ENCODE measurements at regions not wholly inside any gene's neighbourhood (a gene's known extent, or its start where the extent isn't known, plus 50 kb on each side); places are given as distances from the start of the nearest gene placed in this dataset.

- BruUV-seq (replicated peaks) = no TSS peak
- no peak for TF ChIP-seq E4F1 (IDR thresholded peaks at IDR 0.05; ENCODE audit: borderline replicate concordance, partially characterized antibody)
- no peak for TF ChIP-seq ESRRA (IDR thresholded peaks at IDR 0.05; ENCODE audit: low read length)
- TF ChIP-seq ZSCAN29 (IDR thresholded peaks at IDR 0.05) = no peak
- WGBS (ENCODE audit: insufficient coverage, insufficient replicate concordance, low lambda C conversion rate, missing lambda C conversion rate) = 31% methylated on average over 6 of the region's 6 CpGs
These were observed 1189.5 kb downstream of the GATA3 start for GRCh38 chr10:9243941-9244411.

GRCh38 chr10:9244864-9245263 lies 1190.4 kb downstream of the GATA3 start:
- ChIA-PET RAD21 (ENCODE audit: unreplicated experiment) (no interaction called here), CTCF (no interaction called here), POLR2A (no interaction called here), SMC1A (ENCODE audit: uncharacterized antibody, unreplicated experiment) (no interaction called here)
- no peaks in the 10 kb centered on the region for H3K79me2 ChIP-seq (ENCODE audit: control insufficient read depth, insufficient read depth, low read length)
- no peaks in the 10 kb centered on the region for H4K20me1 ChIP-seq (ENCODE audit: control insufficient read depth, insufficient read depth)
- H3K4me2 ChIP-seq (ENCODE audit: control insufficient read depth, insufficient read depth) = no peak overlapping the region
- no peak overlapping the region for H3K27ac ChIP-seq (ENCODE audit: control insufficient read depth, insufficient read depth)
- H3K4me1 ChIP-seq (ENCODE audit: control insufficient read depth, insufficient read depth, low read length) = no peaks in the 10 kb centered on the region
- H3K4me3 ChIP-seq = no peak overlapping the region
- no peak for DNase-seq (ENCODE audit: low read depth, low spot score)
- no peak overlapping the region for H3K9ac ChIP-seq (ENCODE audit: control insufficient read depth, insufficient read depth, low read length)
- FAIRE-seq = no peak
- in situ Hi-C loops (cut with MboI) (no loop called here), intact Hi-C loops (cut with micrococcal nuclease; ENCODE audit: unreplicated experiment) (no loop called here)
- BruUV-seq (replicated peaks) = no TSS peak
- no peaks in the 10 kb centered on the region for H3K27me3 ChIP-seq (replicated peaks in 1 of 2; ENCODE audit: control insufficient read depth in 2 of 2, insufficient read depth in 2 of 2, low read length in 1 of 2)
- ATAC-seq = no peak
- no peak overlapping the region for H2AFZ ChIP-seq (ENCODE audit: control insufficient read depth, low read depth, low read length)
- no peaks in the 10 kb centered on the region for H3K9me3 ChIP-seq (replicated peaks; ENCODE audit: control insufficient read depth, insufficient read depth, low read length)
- no peaks in the 10 kb centered on the region for H3K36me3 ChIP-seq (ENCODE audit: control insufficient read depth in 2 of 2, insufficient read depth in 2 of 2, low read length in 1 of 2)
- WGBS (ENCODE audit: insufficient coverage, insufficient replicate concordance, low lambda C conversion rate, missing lambda C conversion rate) = 0% methylated on average over 1 of the region's 1 CpG
- no peak for TF ChIP-seq MLLT1 (IDR thresholded peaks at IDR 0.05)
- no peak for TF ChIP-seq IRF4 (IDR thresholded peaks at IDR 0.05; ENCODE audit: low read depth, low read length)
- TF ChIP-seq ATF3 (IDR thresholded peaks at IDR 0.05; ENCODE audit: borderline replicate concordance, extremely low read depth, low read depth, low read length) = no peak
- TF ChIP-seq JUND (IDR thresholded peaks at IDR 0.05; ENCODE audit: low read depth, low read length) = no peak
- TF ChIP-seq ZSCAN29 (IDR thresholded peaks at IDR 0.05) = no peak
- TF ChIP-seq ZNF622 (IDR thresholded peaks at IDR 0.05) = no peak
- TF ChIP-seq ESRRA (IDR thresholded peaks at IDR 0.05; ENCODE audit: low read length) = no peak
- TF ChIP-seq SREBF2 (IDR thresholded peaks at IDR 0.05; ENCODE audit: low read length) = no peak
- no peak for TF ChIP-seq CEBPZ (IDR thresholded peaks at IDR 0.05; ENCODE audit: low read depth, low read length)

More at GRCh38 chr10:9243941-9244411, 1189.5 kb downstream of the GATA3 start:
- DNase-seq (ENCODE audit: low read depth, low spot score) = no peak
- no peak overlapping the region for H3K27ac ChIP-seq (ENCODE audit: control insufficient read depth, insufficient read depth)
- no peaks in the 10 kb centered on the region for H3K27me3 ChIP-seq (replicated peaks in 1 of 2; ENCODE audit: control insufficient read depth in 2 of 2, insufficient read depth in 2 of 2, low read length in 1 of 2)
- intact Hi-C loops (cut with micrococcal nuclease; ENCODE audit: unreplicated experiment) = no loop called here
- H2AFZ ChIP-seq (ENCODE audit: control insufficient read depth, low read depth, low read length) = no peak overlapping the region
- FAIRE-seq = no peak
- H4K20me1 ChIP-seq (ENCODE audit: control insufficient read depth, insufficient read depth) = no peaks in the 10 kb centered on the region
- no peaks in the 10 kb centered on the region for H3K79me2 ChIP-seq (ENCODE audit: control insufficient read depth, insufficient read depth, low read length)
- RAD21 ChIA-PET (ENCODE audit: unreplicated experiment) = no interaction called here
- no peaks in the 10 kb centered on the region for H3K36me3 ChIP-seq (ENCODE audit: control insufficient read depth in 2 of 2, insufficient read depth in 2 of 2, low read length in 1 of 2)
- H3K4me2 ChIP-seq (ENCODE audit: control insufficient read depth, insufficient read depth) = no peak overlapping the region
- no peaks in the 10 kb centered on the region for H3K9me3 ChIP-seq (replicated peaks; ENCODE audit: control insufficient read depth, insufficient read depth, low read length)
- CTCF ChIA-PET = no interaction called here
- POLR2A ChIA-PET = no interaction called here
- H3K4me1 ChIP-seq (ENCODE audit: control insufficient read depth, insufficient read depth, low read length) = no peaks in the 10 kb centered on the region
- SMC1A ChIA-PET (ENCODE audit: uncharacterized antibody, unreplicated experiment) = no interaction called here
- no peak overlapping the region for H3K9ac ChIP-seq (ENCODE audit: control insufficient read depth, insufficient read depth, low read length)
- ATAC-seq = no peak
- in situ Hi-C loops (cut with MboI) = no loop called here
- no peak overlapping the region for H3K4me3 ChIP-seq
